GM21515 (cell line): ENCODE measurements at regions not wholly inside any gene's neighbourhood (a gene's known extent, or its start where the extent isn't known, plus 50 kb on each side); places are given as distances from the start of the nearest gene placed in this dataset.
A peak's percentile ranks its signal among the peaks of the same experiment; 100 is the strongest.

Source experiments
- ATAC-seq: cut with Tn5 transposase; IDR thresholded peaks from one replicate; pipeline ENCODE4 v1.9.1; 2021; ENCODE audit not compliant: unreplicated experiment

DNA sequence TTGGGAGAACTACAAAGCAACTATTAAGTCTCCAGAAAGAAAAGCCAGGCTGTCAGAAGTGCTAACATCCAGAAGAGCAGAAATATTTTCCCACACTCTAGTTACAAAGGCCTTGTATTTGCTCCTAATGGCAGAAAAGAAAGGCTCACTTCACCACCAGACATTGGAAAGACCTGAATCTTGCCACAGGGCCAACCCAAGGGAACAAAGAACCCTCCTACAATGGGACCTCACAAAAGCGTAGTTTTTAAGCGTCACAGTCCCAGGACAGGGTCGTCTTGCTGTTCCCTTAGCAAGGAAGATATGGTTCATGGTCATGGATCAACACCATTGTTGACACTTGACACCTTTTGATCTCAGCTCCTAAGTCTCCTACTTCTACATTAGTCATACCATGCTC is 119.1 kb downstream of the RPS29 start:
- no peak for ATAC-seq

- ATAC-seq, result no peak
Measured at GRCh38 chr14:49464885-49465284, 121.3 kb downstream of the RPS29 start.

DNA sequence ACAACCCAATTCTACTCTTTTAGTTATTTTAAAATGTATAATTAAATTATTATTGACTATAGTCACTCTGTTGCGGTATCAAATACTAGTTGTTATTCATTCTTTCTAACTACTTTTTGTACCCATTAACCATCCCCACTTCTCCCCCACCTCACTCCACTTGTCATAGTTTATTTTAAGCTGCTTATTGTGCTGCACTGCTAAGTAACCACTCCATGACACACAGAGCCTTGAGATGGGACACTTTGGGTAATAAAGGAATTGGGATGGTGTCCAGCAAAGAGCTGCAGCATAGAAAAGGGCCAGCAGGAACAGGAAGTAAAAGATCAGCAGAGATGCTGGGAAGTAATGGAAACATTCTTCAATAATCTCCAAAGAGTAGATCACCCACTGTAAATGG is 123.0 kb downstream of the RPS29 start:
- ATAC-seq, result no peak

DNA sequence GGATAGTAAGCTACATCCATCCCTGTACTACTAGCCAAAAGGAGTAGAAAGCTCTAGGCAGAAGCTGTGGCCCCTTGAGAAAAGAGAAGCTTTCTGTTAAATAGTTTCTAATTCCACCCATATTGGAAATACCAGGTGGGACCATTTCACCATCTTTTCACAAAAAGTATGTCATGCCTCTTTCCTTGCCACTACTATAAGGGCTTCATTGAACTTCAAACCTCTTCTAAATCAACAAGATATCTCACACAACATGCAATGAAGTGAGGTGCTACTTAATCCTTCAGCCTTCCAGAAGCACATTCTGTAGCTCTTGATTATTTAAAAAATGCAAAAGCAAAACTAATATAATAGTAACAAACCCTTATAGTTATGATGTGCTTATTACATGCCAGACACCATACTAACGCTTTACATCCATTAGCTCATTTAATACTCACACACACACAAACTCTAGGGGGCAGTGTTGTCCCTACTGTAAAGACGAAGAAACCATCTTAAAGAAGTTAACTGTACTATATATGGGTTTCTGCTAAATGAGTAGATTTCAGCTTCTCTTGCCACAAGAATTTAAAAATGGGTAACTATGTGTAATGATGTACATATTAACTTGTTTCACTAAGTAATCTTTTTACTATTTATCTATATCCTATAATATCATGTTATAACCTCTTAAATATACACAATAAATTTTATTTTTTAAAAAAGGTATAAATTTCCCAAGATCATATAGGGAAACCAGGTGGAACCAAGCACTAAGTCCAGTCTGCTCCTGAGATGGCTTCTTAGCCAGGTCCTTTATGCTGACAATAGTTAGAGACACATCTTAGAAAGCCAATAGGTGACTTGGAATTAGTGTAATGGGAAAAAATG is 124.4 kb downstream of the RPS29 start:
- ATAC-seq, result peak; percentile 93

DNA sequence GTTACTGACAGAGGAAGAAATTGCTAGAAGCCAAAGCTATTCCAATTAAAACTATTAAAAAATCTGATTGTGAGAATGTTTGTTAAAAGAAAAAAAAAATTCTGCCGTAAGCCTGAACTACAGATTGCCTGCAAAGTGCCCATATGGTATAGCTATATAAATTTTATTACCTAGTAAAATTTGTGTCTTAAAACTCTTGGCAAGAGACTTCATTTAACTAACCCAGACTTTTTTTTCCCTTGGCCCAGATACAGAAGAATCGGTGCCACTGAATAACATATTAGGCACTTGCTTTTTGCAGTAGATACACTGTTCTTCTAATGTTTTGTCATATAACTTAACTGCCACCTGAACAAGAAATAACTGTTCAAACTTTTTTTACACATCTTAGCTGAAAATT is 125.5 kb downstream of the RPS29 start:
- no peak for ATAC-seq

DNA sequence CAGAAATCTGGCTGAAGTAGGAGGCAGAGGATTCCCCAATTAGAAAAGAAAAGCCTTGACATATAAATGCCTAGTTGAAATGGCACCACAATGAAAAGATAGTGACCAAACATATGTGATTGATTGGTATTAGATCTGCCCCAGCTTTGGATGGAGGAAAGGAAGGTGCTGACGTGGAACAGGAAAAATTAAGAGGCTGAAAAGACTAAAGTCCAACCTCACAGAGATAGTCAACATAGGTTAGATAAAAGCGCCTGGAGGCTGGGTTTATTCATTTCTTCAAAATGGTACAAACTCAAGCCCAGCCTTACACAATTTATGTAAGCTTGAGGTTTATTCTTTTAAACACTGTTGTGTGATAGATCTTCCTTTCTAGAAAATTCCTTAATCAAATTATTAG is 129.6 kb downstream of the RPS29 start:
- no peak for ATAC-seq

- ATAC-seq, result no peak
Measured at GRCh38 chr14:49451938-49452337, 134.2 kb downstream of the RPS29 start.

- no peak for ATAC-seq
Measured at GRCh38 chr14:49449749-49450148, 136.4 kb downstream of the RPS29 start.

- no peak for ATAC-seq
Measured at GRCh38 chr14:49447540-49448107, 138.6 kb downstream of the RPS29 start.

DNA sequence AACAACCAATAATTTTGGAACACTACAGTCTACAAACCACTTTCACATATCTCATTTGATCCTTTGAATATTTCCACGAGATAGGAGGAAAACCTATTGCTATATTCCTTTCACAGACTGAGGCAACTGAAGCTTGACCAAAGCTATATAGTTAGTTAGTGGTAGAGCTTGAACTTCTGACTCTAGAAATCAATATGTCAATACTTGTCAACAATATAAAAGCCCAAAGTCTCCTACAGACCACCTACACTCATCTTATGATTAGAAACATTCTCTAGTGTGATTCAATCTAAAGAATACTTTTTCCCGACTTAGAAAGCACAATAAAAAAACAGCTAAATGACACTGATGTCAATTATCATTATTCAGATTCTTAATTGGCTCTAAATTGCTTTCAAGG is 139.4 kb downstream of the RPS29 start:
- no peak for ATAC-seq

DNA sequence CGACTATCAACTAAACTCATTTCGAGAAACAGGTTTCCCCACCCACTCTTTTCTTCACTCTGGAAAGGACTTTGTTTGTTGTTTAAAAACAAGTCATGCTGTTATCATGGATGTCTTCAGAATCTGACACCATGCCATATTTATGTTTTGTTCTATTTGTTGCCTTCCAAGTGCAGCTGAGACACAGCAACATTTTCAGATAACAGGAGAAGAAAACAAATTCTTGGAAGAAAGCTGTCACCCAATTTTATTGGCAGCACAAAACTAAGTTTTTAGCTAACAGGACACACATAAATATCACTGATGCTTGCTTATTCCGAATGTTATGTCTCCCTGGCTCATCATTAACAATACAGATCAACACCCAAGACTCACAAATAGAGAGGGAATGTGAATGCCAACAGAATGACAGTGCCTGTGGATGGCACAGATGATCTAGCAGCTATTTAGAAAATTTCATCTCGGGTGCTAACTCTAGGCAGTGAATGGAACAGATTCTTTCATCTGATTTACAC is 147.9 kb downstream of the RPS29 start:
- ATAC-seq, result no peak

- ATAC-seq, result no peak
Measured at GRCh38 chr14:49428076-49428475, 158.1 kb downstream of the RPS29 start.

DNA sequence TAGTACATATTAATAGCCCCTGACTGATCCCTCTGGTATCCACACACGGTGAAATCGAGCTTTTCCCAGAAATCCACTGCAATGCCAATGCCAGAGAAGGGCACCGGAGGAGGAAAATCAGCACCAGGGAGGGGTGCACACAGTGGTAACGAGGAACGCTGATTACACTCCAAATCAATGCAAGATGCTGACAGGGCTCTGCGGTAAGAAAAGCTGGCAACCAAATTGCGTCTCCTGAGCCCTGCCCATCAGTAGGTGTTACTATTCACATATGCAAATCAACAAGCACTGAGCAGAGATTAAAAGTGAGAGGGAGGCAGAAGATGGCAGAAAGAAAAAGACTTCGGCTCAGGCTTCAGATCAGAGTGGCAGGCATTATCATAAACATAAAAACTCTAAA is 159.1 kb downstream of the RPS29 start:
- no peak for ATAC-seq

DNA sequence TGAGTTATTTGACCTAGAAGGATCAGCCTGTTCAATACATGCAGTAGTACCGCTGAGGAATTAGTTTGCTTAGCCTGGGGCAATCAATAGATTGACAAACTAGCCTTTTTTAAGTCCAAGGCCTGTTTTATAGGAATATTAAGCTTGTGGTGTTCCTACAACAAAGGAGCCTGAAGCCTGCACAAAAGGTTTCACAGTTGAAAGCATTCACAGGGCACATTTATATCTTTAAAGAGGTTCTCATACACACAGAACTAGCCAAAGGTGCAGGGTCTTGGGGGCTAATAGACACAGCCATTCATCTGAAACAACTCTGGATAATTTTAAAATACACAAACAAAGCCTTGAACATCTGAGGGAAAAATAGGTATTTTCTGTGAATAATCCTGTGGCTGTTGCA is 160.3 kb downstream of the RPS29 start:
- no peak for ATAC-seq

DNA sequence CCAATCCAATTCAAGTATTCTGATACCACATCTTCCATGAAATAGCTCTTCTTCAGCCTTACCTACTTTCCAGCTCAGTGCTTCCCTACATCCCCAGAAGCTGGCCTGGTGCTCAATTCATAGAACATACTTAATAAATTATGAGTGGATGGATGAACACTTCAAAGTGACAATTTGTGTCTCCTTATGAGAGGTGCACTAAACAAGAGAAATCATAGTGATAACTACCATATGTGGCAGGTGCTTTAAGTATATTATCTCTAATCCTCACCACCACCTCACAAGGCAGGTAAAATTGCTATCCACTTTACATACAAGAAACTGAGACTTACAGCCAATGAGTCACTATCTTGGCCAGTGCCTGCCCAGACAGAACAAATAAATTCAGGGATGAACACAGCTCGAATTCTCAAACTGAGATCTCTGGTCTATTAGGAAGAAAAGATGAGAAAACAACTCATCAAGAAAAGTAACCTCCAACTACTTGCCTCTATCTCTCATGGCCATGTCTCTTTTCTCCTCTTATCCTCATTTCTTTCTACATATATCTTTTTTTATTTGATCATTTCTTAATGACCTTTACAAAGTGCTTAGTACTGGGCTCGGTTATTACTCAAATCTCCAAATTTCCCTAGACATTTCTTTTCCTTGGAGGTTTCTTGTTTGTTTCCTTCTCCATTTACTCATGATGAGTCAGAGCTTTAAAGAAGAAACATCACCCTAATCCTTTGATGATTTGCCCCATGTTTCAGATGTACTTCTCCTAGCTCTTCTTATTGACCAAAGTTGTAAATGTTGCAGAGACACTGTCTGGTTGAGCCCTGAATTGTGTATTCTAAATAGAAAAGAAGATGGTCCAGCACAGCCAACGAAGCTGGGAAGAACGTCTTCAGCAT is 161.5 kb downstream of the RPS29 start:
- ATAC-seq, result no peak

GRCh38 chr14:49420201-49420600 is 166.0 kb downstream of the RPS29 start:
- ATAC-seq, result no peak

GRCh38 chr14:49418789-49419188 is 167.4 kb downstream of the RPS29 start:
- no peak for ATAC-seq

DNA sequence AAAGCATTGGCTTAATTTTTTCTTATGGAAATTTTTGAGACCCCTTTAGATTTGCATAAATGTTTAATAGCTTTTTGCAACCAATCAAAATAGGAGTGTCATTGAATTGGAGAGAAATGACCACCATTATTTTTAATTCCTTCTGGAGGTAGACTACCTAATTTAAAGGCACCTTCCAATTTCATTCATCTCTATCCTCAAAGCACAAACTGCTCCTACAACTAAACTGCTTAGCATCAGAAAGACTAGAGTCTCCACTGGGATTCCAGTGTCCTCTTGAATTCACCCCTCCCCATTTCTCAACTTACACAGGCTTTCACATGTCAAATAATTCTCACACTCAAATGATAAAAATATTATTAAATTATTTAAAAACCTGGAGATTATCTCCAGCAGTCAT is 168.4 kb downstream of the RPS29 start:
- no peak for ATAC-seq

- no peak for ATAC-seq
Measured at GRCh38 chr14:49408187-49408933, 177.8 kb downstream of the RPS29 start.

- no peak for ATAC-seq
Measured at GRCh38 chr14:49405291-49405690, 180.9 kb downstream of the RPS29 start.

DNA sequence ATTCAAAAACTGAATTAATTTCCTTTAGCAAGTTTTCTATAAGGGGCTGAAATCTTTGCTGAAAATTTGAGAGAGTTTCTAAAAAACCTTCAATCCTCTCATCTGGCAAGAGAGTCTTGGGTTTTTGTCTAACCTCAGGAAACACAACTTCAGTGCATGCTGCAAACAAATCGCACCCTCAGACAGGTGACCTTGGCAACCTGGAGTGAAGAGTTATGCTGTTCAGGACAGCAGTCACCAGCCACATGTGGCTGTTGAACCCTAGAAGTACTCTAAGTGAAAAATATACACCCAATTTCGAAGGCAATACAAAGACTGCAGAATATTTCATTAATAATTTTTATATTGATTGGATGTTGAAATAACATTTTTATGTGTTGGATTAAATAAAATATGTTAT is 184.8 kb downstream of the RPS29 start:
- no peak for ATAC-seq
